Vagina (tissue), 2 donors: ENCODE measurements at regions not wholly inside any gene's neighbourhood (a gene's known extent, or its start where the extent isn't known, plus 50 kb on each side); places are given as distances from the start of the nearest gene placed in this dataset.

Experiments
- POLR2A ChIP-seq, 2 donors: fragments of 450-650 bp; IDR thresholded peaks; one replicate each; pipeline ENCODE4 v1.6.1; 2017; ENCODE audit warnings: antibody characterized with exemption in 2 of 2, mild to moderate bottlenecking in 2 of 2, moderate library complexity in 2 of 2
- POLR2AphosphoS5 ChIP-seq, 2 donors: sonication (generic); formaldehyde crosslinking; IDR thresholded peaks; one replicate each; pipeline ENCODE4 v1.9.0; 2017; ENCODE audit warnings: antibody characterized with exemption in 2 of 2, mild to moderate bottlenecking in 2 of 2, low read depth in 1 of 2; ENCODE audit not compliant: insufficient read depth in 1 of 2
- TF ChIP-seq, protein P1 (sequence below), 3 experiments: fragments of 450-650 bp in 2 of 3; fragments of 200-600 bp in 1 of 3; sonication (generic) in 1 of 3; IDR thresholded peaks; one replicate each; pipeline ENCODE4 v1.5.1; 2017 to 2019; ENCODE audit warnings: antibody characterized with exemption in 3 of 3, mild to moderate bottlenecking in 2 of 3, moderate library complexity in 2 of 3

DNA sequence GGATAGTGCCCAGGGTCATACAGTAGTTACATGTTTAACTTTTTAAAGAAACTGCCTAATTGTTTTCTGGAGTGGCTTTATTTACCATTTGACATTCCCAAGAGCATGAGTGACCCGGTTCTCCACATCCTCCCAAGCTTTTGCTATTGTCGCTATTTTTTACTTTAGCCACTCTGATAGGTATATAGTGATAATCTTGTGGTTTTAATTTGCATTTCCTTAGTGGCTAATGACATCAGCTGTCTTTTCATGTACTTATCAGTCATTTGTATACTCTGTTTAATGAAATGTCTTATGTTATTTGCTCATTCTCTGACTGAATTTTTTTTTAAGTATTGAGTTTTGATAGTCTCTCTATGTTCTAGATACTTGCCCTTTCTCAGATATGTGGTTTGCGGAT lies 109.7 kb upstream of the HS6ST1 start:
- TF ChIP-seq, protein P1, sequence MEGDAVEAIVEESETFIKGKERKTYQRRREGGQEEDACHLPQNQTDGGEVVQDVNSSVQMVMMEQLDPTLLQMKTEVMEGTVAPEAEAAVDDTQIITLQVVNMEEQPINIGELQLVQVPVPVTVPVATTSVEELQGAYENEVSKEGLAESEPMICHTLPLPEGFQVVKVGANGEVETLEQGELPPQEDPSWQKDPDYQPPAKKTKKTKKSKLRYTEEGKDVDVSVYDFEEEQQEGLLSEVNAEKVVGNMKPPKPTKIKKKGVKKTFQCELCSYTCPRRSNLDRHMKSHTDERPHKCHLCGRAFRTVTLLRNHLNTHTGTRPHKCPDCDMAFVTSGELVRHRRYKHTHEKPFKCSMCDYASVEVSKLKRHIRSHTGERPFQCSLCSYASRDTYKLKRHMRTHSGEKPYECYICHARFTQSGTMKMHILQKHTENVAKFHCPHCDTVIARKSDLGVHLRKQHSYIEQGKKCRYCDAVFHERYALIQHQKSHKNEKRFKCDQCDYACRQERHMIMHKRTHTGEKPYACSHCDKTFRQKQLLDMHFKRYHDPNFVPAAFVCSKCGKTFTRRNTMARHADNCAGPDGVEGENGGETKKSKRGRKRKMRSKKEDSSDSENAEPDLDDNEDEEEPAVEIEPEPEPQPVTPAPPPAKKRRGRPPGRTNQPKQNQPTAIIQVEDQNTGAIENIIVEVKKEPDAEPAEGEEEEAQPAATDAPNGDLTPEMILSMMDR (IDR thresholded peaks at IDR 0.05): no peak
- TF ChIP-seq POLR2A (IDR thresholded peaks at IDR 0.05): no peak
- no peak for TF ChIP-seq POLR2AphosphoS5 (IDR thresholded peaks at IDR 0.05; ENCODE audit: insufficient read depth in 1 of 2, low read depth in 1 of 2)
